Neural crest cell (in vitro differentiated cells): ENCODE measurements at regions not wholly inside any gene's neighbourhood (a gene's known extent, or its start where the extent isn't known, plus 50 kb on each side); places are given as distances from the start of the nearest gene placed in this dataset.

Experiments
- DNase-seq: peaks from one replicate; pipeline ENCODE4 v3.0.0; 2021; ENCODE audit warnings: low read depth, mixed read lengths, low spot score
- H3K27ac Mint-ChIP-seq: one replicate; pipeline ENCODE4 v1.8.0; 2021; ENCODE audit warnings: mild to moderate bottlenecking, mixed read lengths; ENCODE audit not compliant: unreplicated experiment
- H3K27me3 Mint-ChIP-seq: 2 replicates; pipeline ENCODE4 v1.8.0; 2021; ENCODE audit warnings: low read depth, mild to moderate bottlenecking, mixed read lengths
- H3K36me3 Mint-ChIP-seq: 2 replicates; pipeline ENCODE4 v1.8.0; 2021; ENCODE audit warnings: low read depth, mild to moderate bottlenecking, mixed read lengths
- H3K4me1 Mint-ChIP-seq: 2 replicates; pipeline ENCODE4 v1.8.0; 2021; ENCODE audit warnings: mixed read lengths
- H3K4me3 Mint-ChIP-seq: one replicate; pipeline ENCODE4 v1.8.0; 2021; ENCODE audit warnings: mild to moderate bottlenecking, mixed read lengths
- H3K9me3 Mint-ChIP-seq: 2 replicates; pipeline ENCODE4 v1.8.0; 2021; ENCODE audit warnings: mixed read lengths
- TF ChIP-seq, protein P1 (sequence below): fragments of 200-600 bp; sonication (generic); conservative IDR thresholded peaks from 2 replicates; pipeline ENCODE4 v1.5.0; 2021; ENCODE audit warnings: antibody characterized with exemption, mild to moderate bottlenecking

DNA sequence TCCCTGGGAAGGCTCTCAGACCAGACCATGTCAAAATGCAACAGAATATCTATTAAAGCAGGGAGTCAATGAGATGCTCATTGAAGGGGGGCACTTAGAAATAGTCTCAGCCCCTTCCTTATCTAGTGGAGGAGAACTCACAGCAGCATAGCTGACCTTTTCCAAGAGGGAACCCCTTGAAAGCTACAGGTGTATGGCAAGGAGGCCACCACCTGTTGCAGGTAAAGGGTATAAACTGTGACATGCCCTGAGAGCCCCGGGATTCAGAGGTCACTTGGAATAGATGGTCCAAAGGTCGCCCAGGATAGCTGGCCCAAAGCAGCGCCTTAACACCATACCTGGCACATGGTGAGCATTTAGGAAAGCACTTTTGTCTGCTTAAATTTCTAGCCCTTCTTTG, 120.2 kb upstream of the RPL38 start:
- Mint-ChIP-seq H3K27me3 (peaks cover 7% of the 10 kb centered on the region), H3K9me3 (peaks cover 3% of the 10 kb centered on the region), H3K27ac (no peak overlapping the region), H3K36me3 (no peaks in the 10 kb centered on the region), H3K4me3 (no peak overlapping the region), H3K4me1 (no peaks in the 10 kb centered on the region)
- TF ChIP-seq, protein P1, sequence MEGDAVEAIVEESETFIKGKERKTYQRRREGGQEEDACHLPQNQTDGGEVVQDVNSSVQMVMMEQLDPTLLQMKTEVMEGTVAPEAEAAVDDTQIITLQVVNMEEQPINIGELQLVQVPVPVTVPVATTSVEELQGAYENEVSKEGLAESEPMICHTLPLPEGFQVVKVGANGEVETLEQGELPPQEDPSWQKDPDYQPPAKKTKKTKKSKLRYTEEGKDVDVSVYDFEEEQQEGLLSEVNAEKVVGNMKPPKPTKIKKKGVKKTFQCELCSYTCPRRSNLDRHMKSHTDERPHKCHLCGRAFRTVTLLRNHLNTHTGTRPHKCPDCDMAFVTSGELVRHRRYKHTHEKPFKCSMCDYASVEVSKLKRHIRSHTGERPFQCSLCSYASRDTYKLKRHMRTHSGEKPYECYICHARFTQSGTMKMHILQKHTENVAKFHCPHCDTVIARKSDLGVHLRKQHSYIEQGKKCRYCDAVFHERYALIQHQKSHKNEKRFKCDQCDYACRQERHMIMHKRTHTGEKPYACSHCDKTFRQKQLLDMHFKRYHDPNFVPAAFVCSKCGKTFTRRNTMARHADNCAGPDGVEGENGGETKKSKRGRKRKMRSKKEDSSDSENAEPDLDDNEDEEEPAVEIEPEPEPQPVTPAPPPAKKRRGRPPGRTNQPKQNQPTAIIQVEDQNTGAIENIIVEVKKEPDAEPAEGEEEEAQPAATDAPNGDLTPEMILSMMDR, result no peak
- DNase-seq, result no peak

DNA sequence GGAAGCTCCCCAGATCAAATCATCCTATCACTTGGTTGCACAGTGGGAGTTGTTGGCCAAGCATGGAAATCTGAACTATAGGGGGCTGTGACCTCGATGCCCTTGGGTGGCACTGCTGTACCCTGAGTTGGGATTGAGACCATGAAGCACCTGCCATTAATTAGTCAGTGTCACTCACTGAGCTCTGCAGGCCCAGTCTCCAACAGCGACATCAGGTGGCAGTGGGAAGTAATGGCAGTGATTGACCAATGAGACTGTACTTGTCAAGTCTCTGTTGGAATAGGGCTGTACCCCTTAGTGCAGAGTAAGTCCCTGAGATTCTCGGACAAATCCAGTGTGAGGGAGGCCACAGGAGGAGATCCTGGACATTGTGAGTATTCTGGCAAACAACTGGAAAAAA, 118.0 kb upstream of the RPL38 start:
- Mint-ChIP-seq H3K27me3 (peaks cover 5% of the 10 kb centered on the region), H3K27ac (no peak overlapping the region), H3K4me1 (no peaks in the 10 kb centered on the region), H3K9me3 (peaks cover 3% of the 10 kb centered on the region), H3K4me3 (no peak overlapping the region), H3K36me3 (no peaks in the 10 kb centered on the region)
- TF ChIP-seq, protein P1, result peak; percentile 42
- no peak for DNase-seq

DNA sequence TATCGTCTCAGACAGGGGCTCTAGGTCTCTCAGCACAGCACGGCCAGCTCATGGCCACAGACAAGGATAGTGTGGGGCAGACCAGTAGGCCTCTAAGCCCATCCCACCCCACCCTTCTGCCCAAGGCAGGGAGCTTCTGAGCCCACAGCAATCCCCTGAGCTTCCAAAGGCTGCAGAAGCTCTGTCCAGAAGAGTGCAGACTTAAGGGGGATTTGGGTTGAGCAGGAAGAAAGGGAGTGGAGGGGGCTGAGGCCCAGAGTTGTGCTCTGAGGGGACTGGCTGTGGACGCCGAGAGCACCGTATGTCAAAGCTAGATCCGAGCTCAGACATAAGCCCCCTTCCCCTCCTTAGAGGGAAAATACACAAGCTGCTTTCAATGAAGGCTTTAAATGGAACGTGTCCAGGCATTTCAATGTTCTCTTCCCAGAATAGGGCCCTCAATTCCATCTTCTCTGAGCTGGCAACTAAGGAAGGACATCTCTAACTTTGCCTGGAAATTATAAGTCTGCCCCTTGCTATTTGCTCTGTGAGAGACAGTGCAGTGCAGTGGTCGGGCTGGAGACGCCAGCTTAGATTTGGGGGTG, 116.4 kb upstream of the RPL38 start:
- no peak overlapping the region for H3K27ac Mint-ChIP-seq
- H3K27me3 Mint-ChIP-seq, result peaks cover 5% of the 10 kb centered on the region
- peaks cover 5% of the 10 kb centered on the region for H3K9me3 Mint-ChIP-seq
- TF ChIP-seq, protein P1, result no peak
- no peak overlapping the region for H3K4me3 Mint-ChIP-seq
- DNase-seq, result no peak
- H3K36me3 Mint-ChIP-seq, result no peaks in the 10 kb centered on the region
- H3K4me1 Mint-ChIP-seq, result no peaks in the 10 kb centered on the region

DNA sequence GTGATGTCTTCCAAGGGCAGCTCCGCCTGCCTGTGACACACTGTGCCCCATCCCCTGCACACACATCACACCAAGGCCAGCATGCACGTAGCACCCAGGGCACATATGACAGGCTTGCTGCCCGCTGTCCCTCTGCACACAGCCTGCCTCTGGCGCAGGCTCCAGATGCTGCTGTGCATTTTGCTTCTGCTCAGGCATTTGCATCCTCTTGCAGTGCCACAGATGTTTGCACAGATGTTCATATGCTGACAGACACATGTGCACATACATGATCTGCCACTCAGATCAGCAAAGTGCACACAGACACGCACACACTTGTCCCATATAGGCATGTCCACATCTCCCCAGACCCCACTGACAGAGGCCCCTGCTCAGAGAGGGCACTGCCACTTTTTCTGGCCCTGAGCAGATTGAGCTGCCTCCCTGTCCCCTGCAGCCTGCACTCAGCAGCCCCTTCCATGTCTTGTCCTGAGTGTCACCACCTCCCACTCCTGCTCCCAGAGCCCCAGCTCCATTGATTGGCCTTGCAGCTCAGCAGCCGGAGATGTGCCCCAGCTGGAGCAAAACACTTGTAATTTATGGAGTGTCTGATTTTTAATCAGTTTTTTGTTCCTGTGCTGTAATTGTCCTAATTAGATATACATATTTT, 115.1 kb upstream of the RPL38 start:
- no peaks in the 10 kb centered on the region for H3K36me3 Mint-ChIP-seq
- peaks cover 5% of the 10 kb centered on the region for H3K9me3 Mint-ChIP-seq
- H3K4me1 Mint-ChIP-seq, result no peaks in the 10 kb centered on the region
- TF ChIP-seq, protein P1, result no peak
- DNase-seq, result no peak
- no peak overlapping the region for H3K4me3 Mint-ChIP-seq
- H3K27ac Mint-ChIP-seq, result peak overlapping the region; percentile 43
- H3K27me3 Mint-ChIP-seq, result no peaks in the 10 kb centered on the region

DNA sequence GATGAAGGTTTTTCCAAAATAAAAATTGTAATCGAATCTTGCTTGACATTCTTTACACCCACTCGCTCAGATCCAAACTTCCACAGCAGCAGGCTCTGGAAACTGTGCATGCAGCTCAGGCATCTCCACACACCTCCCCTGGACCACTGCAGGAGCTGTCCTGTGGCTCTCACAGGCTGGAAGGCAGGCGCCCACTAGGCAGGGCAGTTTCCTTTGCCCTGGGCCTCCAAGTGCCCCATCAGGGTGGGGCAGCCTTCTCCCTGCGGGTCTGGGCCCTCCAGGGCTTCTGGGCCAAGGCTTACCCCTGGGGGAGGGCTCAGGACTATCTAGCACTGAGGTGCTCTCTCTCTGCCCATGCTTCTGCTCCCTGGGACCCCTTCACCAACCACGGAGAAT, 114.5 kb upstream of the RPL38 start:
- no peak overlapping the region for H3K27ac Mint-ChIP-seq
- H3K36me3 Mint-ChIP-seq, result no peaks in the 10 kb centered on the region
- H3K9me3 Mint-ChIP-seq, result peaks cover 5% of the 10 kb centered on the region

More for the DNA sequence above, 114.5 kb upstream of the RPL38 start:
- TF ChIP-seq, protein P1, result no peak
- H3K4me1 Mint-ChIP-seq, result no peaks in the 10 kb centered on the region
- no peaks in the 10 kb centered on the region for H3K27me3 Mint-ChIP-seq
- H3K4me3 Mint-ChIP-seq, result no peak overlapping the region
- DNase-seq, result no peak
